H1 (cell line): ENCODE measurements at regions not wholly inside any gene's neighbourhood (a gene's known extent, or its start where the extent isn't known, plus 50 kb on each side); places are given as distances from the start of the nearest gene placed in this dataset.

Experiments
- CTCF ChIA-PET: fragments of 300-600 bp; sonication (Branson Sonifier 250); formaldehyde crosslinking; loops from one replicate; lab custom pipeline; 2021; ENCODE audit not compliant: partially characterized antibody; lab: Charles Lee
- POLR2A ChIA-PET: fragments of 300-600 bp; sonication (Branson Sonifier 250); formaldehyde crosslinking; loops from one replicate; lab custom pipeline; 2021; ENCODE audit warnings: inconsistent platforms; ENCODE audit not compliant: partially characterized antibody; lab: Charles Lee
- DNase-seq, 2 experiments: peaks; one replicate each; pipeline versions ENCODE4 v3.0.0 to v3.0.0-alpha.2; 2010 to 2022; ENCODE audit warnings: low spot score in 2 of 2, low read depth in 1 of 2, mixed read lengths in 1 of 2
- FAIRE-seq: peaks from 2 replicates; lab custom pipeline; 2011; peaks lifted over from hg19 to GRCh38; lab: Jason Lieb, UNC
- H2AFZ ChIP-seq: 2 replicates; pipeline ENCODE4 v1.8.1; 2012; ENCODE audit warnings: low read length, inconsistent platforms
- H2AK5ac ChIP-seq: 2 replicates; pipeline ENCODE4 v1.6.1; 2013; ENCODE audit warnings: low read depth, low read length
- H2BK120ac ChIP-seq: replicated peaks from 2 replicates; pipeline ENCODE3; 2013; ENCODE audit warnings: low read depth, low read length, inconsistent platforms
- H2BK12ac ChIP-seq: 2 replicates; pipeline ENCODE4 v1.6.1; 2013; ENCODE audit warnings: low read depth, low read length
- H2BK15ac ChIP-seq: 2 replicates; pipeline ENCODE4 v1.6.1; 2013; ENCODE audit warnings: low read length
- H2BK20ac ChIP-seq: 2 replicates; pipeline ENCODE4 v1.6.1; 2013; ENCODE audit warnings: low read length
- H2BK5ac ChIP-seq: 2 replicates; pipeline ENCODE4 v1.6.1; 2013; ENCODE audit warnings: low read depth, low read length
- H3K14ac ChIP-seq: 2 replicates; pipeline ENCODE4 v1.6.1; 2013; ENCODE audit warnings: inconsistent platforms; ENCODE audit not compliant: insufficient read length
- H3K18ac ChIP-seq: 2 replicates; pipeline ENCODE4 v1.6.1; 2013; ENCODE audit warnings: low read length; ENCODE audit errors: extremely low read depth
- H3K23ac ChIP-seq: 2 replicates; pipeline ENCODE4 v1.6.1; 2013; ENCODE audit warnings: inconsistent platforms; ENCODE audit not compliant: insufficient read length
- H3K23me2 ChIP-seq: 2 replicates; pipeline ENCODE4 v1.6.1; 2013; ENCODE audit warnings: low read depth, low read length
- H3K27ac ChIP-seq: 2 replicates; pipeline ENCODE4 v1.6.1; 2011; ENCODE audit warnings: low read depth, low read length, inconsistent platforms
- H3K27me3 ChIP-seq, 4 experiments: replicated peaks in 1 of 4; 1 replicate in 1 of 4; 2 replicates in 3 of 4; pipeline versions ENCODE4 v1.6.1 to v1.8.1; 2011 to 2013; ENCODE audit warnings: low read length in 3 of 4, mild to moderate bottlenecking in 3 of 4, inconsistent platforms in 2 of 4, mixed read lengths in 2 of 4, moderate library complexity in 1 of 4; ENCODE audit not compliant: control insufficient read depth in 3 of 4, insufficient read depth in 3 of 4; ENCODE audit errors: extremely low read depth in 1 of 4
- H3K36me3 ChIP-seq, 4 experiments: 2 replicates each; pipeline versions ENCODE4 v1.6.1 to v1.8.1; 2011 to 2013; ENCODE audit warnings: mild to moderate bottlenecking in 4 of 4, low read length in 3 of 4, moderate library complexity in 2 of 4, control low read depth in 1 of 4, inconsistent platforms in 1 of 4; ENCODE audit not compliant: insufficient read depth in 4 of 4, control insufficient read depth in 2 of 4
- H3K4ac ChIP-seq: replicated peaks from 2 replicates; pipeline ENCODE3; 2013; ENCODE audit warnings: low read length, low read depth, mixed read lengths, inconsistent platforms; ENCODE audit not compliant: insufficient read length
- H3K4me1 ChIP-seq, 4 experiments: replicated peaks in 1 of 4; 1 replicate in 1 of 4; 2 replicates in 3 of 4; pipeline versions ENCODE4 v1.6.1 to v1.8.1; 2011 to 2013; ENCODE audit warnings: low read length in 3 of 4, inconsistent platforms in 2 of 4, mixed read lengths in 1 of 4; ENCODE audit not compliant: insufficient read depth in 4 of 4, control insufficient read depth in 3 of 4
- H3K4me2 ChIP-seq, 2 experiments: 2 replicates each; pipeline versions ENCODE4 v1.6.1 to v1.8.1; 2011 to 2013; ENCODE audit warnings: low read depth in 2 of 2, low read length in 2 of 2, control low read depth in 1 of 2, inconsistent platforms in 1 of 2, mild to moderate bottlenecking in 1 of 2; ENCODE audit not compliant: insufficient read depth in 1 of 2
- H3K4me3 ChIP-seq, 4 experiments: fragments of 200-600, 300-600 bp in 1 of 4; sonication (generic), shearing (Covaris generic), sonication (Bioruptor Twin) in 1 of 4; 2 replicates each; pipeline versions ENCODE4 v1.5.1 to v1.8.1; 2011 to 2016; ENCODE audit warnings: low read length in 4 of 4, low read depth in 3 of 4, control low read depth in 2 of 4, inconsistent platforms in 2 of 4, mild to moderate bottlenecking in 2 of 4, mixed read lengths in 1 of 4, moderate library complexity in 1 of 4; ENCODE audit not compliant: insufficient read depth in 2 of 4; ENCODE audit errors: extremely low read depth in 1 of 4
- H3K56ac ChIP-seq: replicated peaks from 2 replicates; pipeline ENCODE3; 2013; ENCODE audit warnings: low read depth, mild to moderate bottlenecking, mixed read lengths, low read length, inconsistent platforms; ENCODE audit not compliant: insufficient read length
- H3K79me1 ChIP-seq: 2 replicates; pipeline ENCODE4 v1.6.1; 2013; ENCODE audit warnings: low read depth, low read length, control low read depth
- H3K79me2 ChIP-seq, 2 experiments: 2 replicates each; pipeline versions ENCODE4 v1.6.1 to v1.8.1; 2012 to 2013; ENCODE audit warnings: low read length in 2 of 2, mild to moderate bottlenecking in 2 of 2, inconsistent platforms in 1 of 2; ENCODE audit not compliant: insufficient read depth in 2 of 2, control insufficient read depth in 1 of 2
- H3K9ac ChIP-seq, 4 experiments: replicated peaks in 1 of 4; 1 replicate in 1 of 4; 2 replicates in 3 of 4; pipeline versions ENCODE4 v1.6.1 to v1.8.1; 2011 to 2013; ENCODE audit warnings: low read depth in 3 of 4, low read length in 3 of 4, control low read depth in 2 of 4, mild to moderate bottlenecking in 2 of 4, moderate library complexity in 2 of 4, inconsistent platforms in 1 of 4; ENCODE audit errors: extremely low read depth in 1 of 4
- H3K9me3 ChIP-seq, 2 experiments: 2 replicates each; pipeline versions ENCODE4 v1.6.1 to v1.8.1; 2012 to 2013; ENCODE audit warnings: mild to moderate bottlenecking in 2 of 2, moderate library complexity in 2 of 2, control low read depth in 1 of 2, inconsistent platforms in 1 of 2, low read depth in 1 of 2, low read length in 1 of 2, mixed read lengths in 1 of 2; ENCODE audit not compliant: insufficient read depth in 2 of 2
- H4K20me1 ChIP-seq, 2 experiments: replicated peaks in 1 of 2; 2 replicates each; pipeline versions ENCODE3 to v1.8.1; 2011 to 2013; ENCODE audit warnings: inconsistent platforms in 2 of 2, low read length in 2 of 2, mild to moderate bottlenecking in 1 of 2; ENCODE audit not compliant: insufficient read depth in 2 of 2, control insufficient read depth in 1 of 2
- H4K5ac ChIP-seq: 2 replicates; pipeline ENCODE4 v1.6.1; 2013; ENCODE audit warnings: low read length, low read depth, mixed read lengths, inconsistent platforms; ENCODE audit not compliant: insufficient read length
- H4K8ac ChIP-seq: 2 replicates; pipeline ENCODE4 v1.8.0; 2013; ENCODE audit warnings: mild to moderate bottlenecking, moderate library complexity, low read length, inconsistent platforms; ENCODE audit not compliant: insufficient read depth; ENCODE audit errors: extremely low read depth
- H4K91ac ChIP-seq: replicated peaks from 2 replicates; pipeline ENCODE3; 2013; ENCODE audit warnings: low read length, mixed read lengths, inconsistent platforms; ENCODE audit not compliant: insufficient read length
- CTBP2 ChIP-seq: IDR thresholded peaks from 2 replicates; pipeline ENCODE4 v1.7.0; 2011; ENCODE audit warnings: borderline replicate concordance, mild to moderate bottlenecking, moderate library complexity, mixed read lengths, low read length; ENCODE audit not compliant: insufficient read depth, insufficient read length
- EGR1 ChIP-seq: IDR thresholded peaks from 2 replicates; pipeline ENCODE4 v1.6.1; 2011; ENCODE audit warnings: low read depth, low read length, borderline replicate concordance
- MAFK ChIP-seq: IDR thresholded peaks from 2 replicates; pipeline ENCODE4 v1.6.1; 2012; ENCODE audit warnings: low read depth, mild to moderate bottlenecking, improper control_type of control experiment, low read length
- POLR2AphosphoS5 ChIP-seq: IDR thresholded peaks from 2 replicates; pipeline ENCODE4 v1.6.1; 2011; ENCODE audit warnings: low read depth, low read length
- RAD21 ChIP-seq, 2 experiments: IDR thresholded peaks in 1 of 2; conservative IDR thresholded peaks in 1 of 2; 2 replicates each; pipeline ENCODE4 v1.6.1; 2011; ENCODE audit warnings: low read depth in 2 of 2, low read length in 2 of 2, improper control_type of control experiment in 1 of 2, inconsistent platforms in 1 of 2, mild to moderate bottlenecking in 1 of 2, moderate library complexity in 1 of 2
- TEAD4 ChIP-seq: IDR thresholded peaks from 2 replicates; pipeline ENCODE4 v1.6.1; 2012; ENCODE audit warnings: low read depth, low read length, inconsistent platforms, mixed read lengths
- WGBS, 2 experiments: shearing (Covaris generic) in 1 of 2; methylation state at CpG; one replicate each; pipeline versions ENCODE4 v1.1.6 to v1.1.7; 2013 to 2015; ENCODE audit warnings: low lambda C conversion rate in 2 of 2, mixed read lengths in 2 of 2, inconsistent platforms in 1 of 2, low coverage in 1 of 2, missing lambda C conversion rate in 1 of 2; ENCODE audit not compliant: insufficient replicate concordance in 2 of 2, insufficient coverage in 1 of 2, insufficient read length in 1 of 2; ENCODE audit errors: extremely low coverage in 1 of 2, missing lambda C conversion rate in 1 of 2; 5-methylcytosine and 5-hydroxymethylcytosine counted together

DNA sequence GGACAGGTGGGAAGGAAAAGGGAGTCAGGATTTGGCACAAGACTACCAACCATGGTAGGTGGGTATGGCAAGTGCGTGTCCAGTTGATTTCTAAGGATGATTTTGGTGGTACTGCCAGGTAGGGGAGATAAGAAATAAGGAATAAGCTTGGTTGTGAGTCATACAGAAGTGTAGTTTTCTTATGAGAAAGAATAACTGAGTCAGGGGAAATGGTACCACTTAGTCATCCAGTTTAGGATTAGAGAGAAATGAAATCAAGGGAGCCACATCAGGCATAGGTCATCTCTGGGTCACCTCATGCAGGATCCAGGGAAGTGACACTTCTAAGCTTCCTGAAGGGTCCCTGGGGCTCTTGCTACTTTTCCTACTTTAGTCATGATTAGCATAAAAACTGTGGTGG, 107.1 kb upstream of the C1GALT1C1 start:
- no peaks in the 10 kb centered on the region; a peak in 1 of 4 replicates for H3K9me3 ChIP-seq
- CTCF ChIA-PET = no interaction called here
- H2BK5ac ChIP-seq = no peak overlapping the region
- no peaks in the 10 kb centered on the region for H3K27me3 ChIP-seq
- H3K23ac ChIP-seq = no peak overlapping the region
- H3K18ac ChIP-seq = no peak overlapping the region
- H2AK5ac ChIP-seq = no peak overlapping the region
- no peaks in the 10 kb centered on the region for H3K79me1 ChIP-seq
- no peak overlapping the region for H4K5ac ChIP-seq
- H3K56ac ChIP-seq = no peak overlapping the region
- H3K4me3 ChIP-seq = no peak overlapping the region
- H3K79me2 ChIP-seq = no peaks in the 10 kb centered on the region
- peaks cover 0 to 3% (median 0%) of the 10 kb centered on the region in 4 experiments; a peak in 1 of 7 replicates for H3K4me1 ChIP-seq
- no peaks in the 10 kb centered on the region for H3K23me2 ChIP-seq
- no peak overlapping the region for H3K27ac ChIP-seq
- no peaks in the 10 kb centered on the region for H3K36me3 ChIP-seq
- no peak overlapping the region for H2BK12ac ChIP-seq
- no peak overlapping the region for H2BK15ac ChIP-seq
- no peak overlapping the region for H3K4me2 ChIP-seq
- DNase-seq (no peak), FAIRE-seq (no peak)
- no peak overlapping the region for H2BK20ac ChIP-seq
- no peaks in the 10 kb centered on the region for H4K20me1 ChIP-seq
- WGBS, 2 experiments = 80% methylated on average over 1 of the region's 1 CpG; no CpG with 5 or more reads in 1 of the 2 experiments
- no peak overlapping the region for H3K9ac ChIP-seq
- no peak overlapping the region for H4K8ac ChIP-seq
- H4K91ac ChIP-seq = no peak overlapping the region
- H2BK120ac ChIP-seq = no peak overlapping the region
- H3K14ac ChIP-seq = no peak overlapping the region
- POLR2A ChIA-PET = no interaction called here
- H2AFZ ChIP-seq = no peak overlapping the region
- H3K4ac ChIP-seq = no peak overlapping the region
- TF ChIP-seq RAD21 (IDR thresholded peaks at IDR 0.05 in 1 of 2, conservative IDR thresholded peaks at IDR 0.05 in 1 of 2; ENCODE audit: low read depth in 2 of 2, low read length in 2 of 2) (no peak), POLR2AphosphoS5 (no peak), TEAD4 (no peak), CTBP2 (no peak), MAFK (no peak), EGR1 (no peak)
